Mammary epithelial cell (primary cell): ENCODE measurements at regions not wholly inside any gene's neighbourhood (a gene's known extent, or its start where the extent isn't known, plus 50 kb on each side); places are given as distances from the start of the nearest gene placed in this dataset.

ENCODE experiments used
- EZH2 ChIP-seq: IDR thresholded peaks from 2 replicates; pipeline ENCODE4 v1.6.1; 2012; ENCODE audit warnings: low read length, inconsistent platforms, borderline replicate concordance
- TF ChIP-seq, protein P1 (sequence below), 2 donors: IDR thresholded peaks in 1 of 2; conservative IDR thresholded peaks in 1 of 2; 2 replicates each; pipeline ENCODE4 v1.5.1; 2011 to 2012; ENCODE audit warnings: inconsistent platforms in 2 of 2, low read length in 2 of 2, mild to moderate bottlenecking in 2 of 2, control low read depth in 1 of 2, low read depth in 1 of 2; ENCODE audit not compliant: insufficient read depth in 1 of 2; ENCODE audit errors: extremely low read depth in 1 of 2

DNA sequence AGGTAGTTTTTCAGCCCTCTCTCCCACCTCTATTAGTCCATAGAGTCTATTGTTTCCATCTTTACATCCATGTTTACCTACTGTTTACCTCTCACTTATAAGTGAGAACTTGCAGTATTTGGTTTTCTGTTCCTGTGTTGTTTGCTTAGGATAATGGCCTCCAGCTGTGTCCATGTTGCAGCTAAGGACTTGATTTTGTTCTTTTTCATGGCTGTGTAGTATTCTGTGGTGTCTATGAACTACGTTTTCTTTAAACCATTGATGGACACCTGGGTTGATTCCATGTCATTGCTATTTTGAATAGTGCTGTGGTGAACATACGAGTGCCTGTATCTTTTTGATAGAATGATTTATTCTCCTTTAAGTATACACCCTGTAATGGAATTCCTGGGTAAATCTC is 292.4 kb downstream of the PHF14 start:
- TF ChIP-seq, protein P1, sequence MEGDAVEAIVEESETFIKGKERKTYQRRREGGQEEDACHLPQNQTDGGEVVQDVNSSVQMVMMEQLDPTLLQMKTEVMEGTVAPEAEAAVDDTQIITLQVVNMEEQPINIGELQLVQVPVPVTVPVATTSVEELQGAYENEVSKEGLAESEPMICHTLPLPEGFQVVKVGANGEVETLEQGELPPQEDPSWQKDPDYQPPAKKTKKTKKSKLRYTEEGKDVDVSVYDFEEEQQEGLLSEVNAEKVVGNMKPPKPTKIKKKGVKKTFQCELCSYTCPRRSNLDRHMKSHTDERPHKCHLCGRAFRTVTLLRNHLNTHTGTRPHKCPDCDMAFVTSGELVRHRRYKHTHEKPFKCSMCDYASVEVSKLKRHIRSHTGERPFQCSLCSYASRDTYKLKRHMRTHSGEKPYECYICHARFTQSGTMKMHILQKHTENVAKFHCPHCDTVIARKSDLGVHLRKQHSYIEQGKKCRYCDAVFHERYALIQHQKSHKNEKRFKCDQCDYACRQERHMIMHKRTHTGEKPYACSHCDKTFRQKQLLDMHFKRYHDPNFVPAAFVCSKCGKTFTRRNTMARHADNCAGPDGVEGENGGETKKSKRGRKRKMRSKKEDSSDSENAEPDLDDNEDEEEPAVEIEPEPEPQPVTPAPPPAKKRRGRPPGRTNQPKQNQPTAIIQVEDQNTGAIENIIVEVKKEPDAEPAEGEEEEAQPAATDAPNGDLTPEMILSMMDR (conservative IDR thresholded peaks at IDR 0.05 in 1 of 2, IDR thresholded peaks at IDR 0.05 in 1 of 2; ENCODE audit: extremely low read depth in 1 of 2, insufficient read depth in 1 of 2, low read depth in 1 of 2, low read length in 2 of 2), result no peak
- no peak for TF ChIP-seq EZH2
